Skeletal muscle cell (primary cell): ENCODE measurements at regions not wholly inside any gene's neighbourhood (a gene's known extent, or its start where the extent isn't known, plus 50 kb on each side); places are given as distances from the start of the nearest gene placed in this dataset.

Experiments used
- DNase-seq: peaks from one replicate; pipeline ENCODE4 v3.0.0-alpha.2; 2010; ENCODE audit warnings: low read depth
- H3K4me3 ChIP-seq: 2 replicates; pipeline ENCODE4 v1.5.1; 2011; ENCODE audit warnings: low read depth, mild to moderate bottlenecking, control low read depth, low read length, moderate library complexity

DNA sequence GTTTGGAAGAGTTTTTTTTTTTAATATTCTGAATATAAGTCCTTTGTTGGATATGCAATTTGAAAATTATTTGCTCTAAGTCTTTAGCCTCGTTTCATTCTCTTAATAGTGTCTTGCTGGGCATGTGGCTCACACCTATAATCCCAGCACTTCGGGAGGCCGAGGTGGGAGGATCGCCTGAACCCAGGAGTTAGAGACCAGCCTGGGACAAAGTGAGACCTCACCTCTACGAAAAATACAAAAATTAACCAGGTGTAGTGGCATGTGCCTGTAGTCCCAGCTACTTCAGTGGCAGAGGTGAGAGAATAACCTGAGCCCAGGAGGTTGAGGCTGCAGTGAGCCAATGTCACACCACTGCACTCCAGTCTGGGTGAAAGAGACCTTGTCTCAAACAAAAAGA, 87.3 kb upstream of the UBAC2 start:
- DNase-seq = no peak
- H3K4me3 ChIP-seq = no peak overlapping the region

DNA sequence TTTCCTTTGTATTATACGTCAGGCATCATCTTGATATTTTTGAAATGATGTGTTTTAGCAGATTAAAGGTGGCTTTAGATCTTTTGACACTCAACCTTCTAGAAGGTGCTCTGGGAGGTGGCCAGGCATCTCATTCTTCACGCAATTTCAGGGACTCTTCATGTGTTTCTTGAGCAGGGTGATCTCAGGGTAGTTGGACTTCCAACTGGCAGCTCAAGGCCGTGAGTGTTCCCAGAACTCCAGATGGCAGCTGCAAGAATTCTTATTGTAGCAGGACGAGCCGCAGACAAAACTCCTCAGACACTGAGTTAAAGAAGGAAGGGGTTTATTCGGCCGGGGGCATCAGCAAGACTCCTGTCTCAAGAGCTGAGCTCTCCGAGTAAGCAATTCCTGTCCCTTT, 82.5 kb upstream of the UBAC2 start:
- no peak for DNase-seq
- H3K4me3 ChIP-seq = no peak overlapping the region

DNA sequence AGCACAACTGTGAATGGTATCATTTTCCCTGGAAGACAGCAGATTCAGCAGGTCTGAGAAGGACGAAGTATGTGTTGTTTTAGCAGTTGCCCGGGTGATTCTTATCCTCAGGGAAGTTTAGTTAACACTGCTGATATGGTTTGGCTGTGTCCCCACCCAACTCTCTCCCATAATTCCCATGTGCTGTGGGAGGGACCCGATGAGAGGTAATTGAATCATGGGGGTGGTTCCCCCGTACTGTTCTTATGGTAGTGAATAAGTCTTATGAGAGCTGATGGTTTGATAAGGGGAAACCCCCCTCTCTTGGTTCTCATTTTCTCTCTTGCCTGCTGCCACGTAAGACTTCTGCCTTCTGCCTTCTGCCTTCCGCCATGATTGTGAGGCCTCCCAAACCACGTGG, 81.0 kb upstream of the UBAC2 start:
- H3K4me3 ChIP-seq = no peak overlapping the region
- DNase-seq = no peak

DNA sequence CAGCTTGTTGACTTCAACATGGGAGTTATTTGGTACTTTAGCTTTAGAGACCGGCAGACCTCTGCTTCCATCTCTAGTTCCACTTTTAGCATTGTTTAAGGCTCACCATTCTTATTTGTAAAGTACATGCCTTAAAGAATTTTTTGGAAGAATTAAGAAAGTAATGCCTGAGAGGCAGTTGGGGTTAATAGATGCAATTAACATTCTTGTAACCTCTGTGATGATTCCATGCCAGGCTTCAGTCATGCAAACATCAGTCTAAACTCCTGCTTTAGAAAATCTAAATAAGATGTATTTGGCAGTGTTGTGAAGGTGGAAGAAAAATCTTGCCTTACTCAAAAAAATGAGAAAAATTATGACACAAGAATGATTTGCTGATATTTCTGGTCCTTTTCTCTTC, 79.9 kb upstream of the UBAC2 start:
- no peak overlapping the region for H3K4me3 ChIP-seq
- DNase-seq = no peak

DNA sequence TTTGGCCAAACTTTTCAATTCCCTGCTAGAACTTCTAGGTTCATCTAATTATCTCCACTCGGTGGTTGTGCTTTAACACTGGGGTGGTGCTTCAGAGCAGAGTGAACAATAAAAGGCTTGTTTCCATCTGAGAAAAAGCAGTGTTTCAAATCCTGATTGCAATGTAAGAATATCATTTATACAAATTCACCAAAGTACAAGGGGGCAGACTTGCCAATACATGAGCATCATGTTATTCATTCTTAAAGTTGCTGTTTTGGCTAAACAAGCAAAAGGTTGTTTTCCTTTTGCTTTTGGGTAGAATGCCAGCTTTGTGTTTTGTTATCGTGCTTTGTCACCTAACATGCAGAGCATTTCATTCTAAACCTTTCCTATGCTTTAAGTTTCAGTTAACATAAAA, 78.5 kb upstream of the UBAC2 start:
- no peak for DNase-seq
- no peak overlapping the region for H3K4me3 ChIP-seq

DNA sequence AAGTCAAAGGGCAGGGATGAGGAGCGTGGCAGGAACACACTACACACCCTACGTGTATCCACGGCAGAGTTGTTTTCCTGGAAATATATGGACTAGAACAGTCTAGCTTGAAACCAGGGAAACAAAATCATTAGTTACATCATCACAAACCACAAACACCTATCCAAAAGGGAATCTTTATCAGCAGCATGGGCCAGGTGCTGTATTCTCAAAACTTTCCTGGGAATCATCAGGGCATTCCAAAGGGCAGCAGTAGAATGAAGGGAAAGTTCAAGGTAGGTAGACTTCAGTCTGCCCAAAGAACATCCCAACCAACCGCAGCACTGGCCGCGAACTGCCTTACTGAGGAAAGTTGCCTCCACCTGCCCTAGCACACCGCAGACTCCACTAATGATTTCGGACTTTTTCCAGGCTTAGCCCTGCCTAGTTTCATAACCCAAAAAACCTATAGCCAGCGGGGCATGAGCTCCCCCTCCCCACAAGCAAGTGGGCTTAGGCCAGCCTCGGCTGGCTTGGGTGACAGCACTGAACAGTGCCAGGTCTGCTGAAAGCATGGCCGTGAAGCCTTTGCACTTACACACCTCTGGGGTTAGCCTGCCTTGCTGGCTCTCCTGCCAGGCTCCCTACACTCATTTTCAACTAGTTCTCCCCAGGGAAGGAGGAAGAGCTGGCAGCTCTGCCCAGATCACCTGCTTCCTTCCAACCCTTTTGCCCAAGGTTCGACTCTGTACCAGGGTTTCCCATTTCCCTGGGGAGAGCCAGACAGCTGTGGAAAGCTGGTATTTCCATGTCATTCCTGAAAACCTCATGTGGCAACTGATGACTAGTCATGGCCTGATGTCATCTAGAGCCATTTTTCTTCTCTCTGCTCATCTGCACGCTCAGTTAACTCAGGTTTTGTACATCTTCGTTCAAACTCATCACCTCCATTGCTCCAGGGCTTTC, 77.3 kb upstream of the UBAC2 start:
- DNase-seq = peak; percentile 6
- no peak overlapping the region for H3K4me3 ChIP-seq

DNA sequence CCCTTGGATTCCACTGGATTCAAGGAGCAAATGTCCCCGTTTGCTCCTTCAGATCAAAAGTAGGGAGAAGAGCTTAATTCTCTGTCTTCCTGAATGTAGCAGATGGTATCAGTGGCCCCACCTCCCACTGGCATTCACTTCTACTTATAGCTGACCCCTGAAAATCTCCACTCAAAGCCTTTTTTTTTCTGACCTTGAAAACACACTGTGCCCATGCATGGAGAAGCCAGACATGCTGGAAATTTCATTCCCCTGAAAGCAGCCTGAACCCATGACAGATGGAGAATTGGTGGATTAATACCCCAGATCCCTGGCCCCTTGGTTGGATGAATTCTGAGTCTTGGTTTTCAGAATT, 76.6 kb upstream of the UBAC2 start:
- H3K4me3 ChIP-seq = no peak overlapping the region
- DNase-seq = no peak

DNA sequence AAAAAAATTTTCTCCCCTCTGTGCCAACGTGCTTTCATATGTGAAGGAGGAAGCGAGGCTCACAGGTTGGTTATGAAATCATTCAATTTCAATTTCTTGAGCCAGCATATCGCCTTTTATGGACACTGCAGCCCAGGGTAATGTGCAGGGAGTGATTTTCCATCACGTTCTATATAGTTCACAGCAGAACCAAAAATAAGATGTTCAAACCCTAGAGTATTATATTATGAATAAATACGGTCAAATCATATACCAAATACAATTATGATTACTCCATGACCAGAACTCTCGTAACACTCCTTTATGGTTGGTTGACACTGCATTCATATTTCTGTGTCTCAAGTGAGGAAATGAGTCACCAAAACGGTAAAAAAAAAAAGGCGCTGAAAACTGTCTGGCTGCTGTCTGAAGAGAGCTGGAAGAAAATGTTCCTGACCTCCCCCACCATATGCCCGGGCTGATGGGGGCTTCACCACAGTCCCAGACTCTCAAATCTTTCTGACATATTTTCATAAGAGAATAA, 75.8 kb upstream of the UBAC2 start:
- no peak overlapping the region for H3K4me3 ChIP-seq
- peak; percentile 43 for DNase-seq

DNA sequence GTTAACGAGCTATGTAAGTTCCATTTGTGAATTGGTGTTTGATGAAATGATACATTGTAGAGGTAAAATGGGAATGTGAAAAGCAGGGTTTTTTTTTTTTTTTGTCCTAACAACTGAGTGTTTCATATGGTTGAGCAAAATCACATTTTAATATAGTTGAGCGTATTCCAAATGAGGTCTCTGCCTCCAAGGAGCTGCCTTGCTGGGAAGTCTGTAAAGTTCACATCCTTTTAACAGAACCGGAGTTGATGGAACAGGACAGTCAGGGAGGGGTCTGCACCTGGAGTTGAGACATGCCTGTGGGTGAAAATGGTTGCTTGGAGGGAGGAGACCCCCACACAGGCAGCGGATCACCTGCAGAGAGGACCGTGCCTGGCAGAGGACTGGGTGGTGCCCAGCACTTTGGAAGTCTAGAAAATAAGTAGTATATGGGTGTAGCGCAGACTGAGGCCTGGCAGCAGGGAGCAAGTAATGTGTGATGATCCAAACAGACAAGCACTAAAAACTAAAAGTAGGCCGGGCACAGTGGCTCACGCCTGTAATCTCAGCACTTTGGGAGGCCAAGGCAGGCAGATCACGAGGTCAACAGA, 75.2 kb upstream of the UBAC2 start:
- peak; percentile 7 for DNase-seq
- no peak overlapping the region for H3K4me3 ChIP-seq

DNA sequence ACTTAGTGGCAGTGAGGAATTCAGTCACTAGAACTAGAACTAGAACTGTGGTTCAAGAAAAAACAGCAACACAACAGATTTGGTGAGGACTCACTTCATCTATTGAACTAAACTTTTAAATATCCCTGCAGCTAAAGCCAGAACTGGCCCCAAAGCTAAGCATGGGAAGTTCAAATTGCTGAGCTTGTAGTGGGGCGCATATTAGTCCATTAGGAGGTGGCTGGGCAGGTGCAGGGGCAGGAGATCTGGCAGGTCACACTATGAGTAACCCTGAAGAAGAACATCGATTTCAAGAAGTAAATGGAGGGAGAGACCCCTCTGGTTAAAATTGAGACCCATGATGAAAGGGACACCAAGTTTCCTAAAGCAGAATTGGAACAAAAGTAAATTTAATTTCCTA, 73.8 kb upstream of the UBAC2 start:
- no peak overlapping the region for H3K4me3 ChIP-seq
- no peak for DNase-seq

DNA sequence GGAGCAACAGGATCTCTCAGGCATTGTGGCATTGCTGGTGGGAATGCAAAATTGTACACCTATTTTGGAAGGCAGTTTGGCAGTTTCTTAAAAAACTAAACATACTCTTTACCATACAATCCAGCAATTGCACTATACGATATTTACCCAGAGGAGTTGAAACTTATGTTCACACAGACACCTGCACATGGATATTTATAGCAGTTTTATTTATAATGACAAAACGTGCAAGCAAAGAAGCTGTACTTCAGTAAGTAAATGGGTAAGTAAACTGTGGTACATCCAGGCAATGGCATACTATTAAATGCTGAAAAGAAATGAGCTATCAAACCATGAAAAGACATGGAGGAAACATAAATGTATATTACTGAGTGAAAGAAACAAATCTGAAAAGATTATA, 71.6 kb upstream of the UBAC2 start:
- no peak for DNase-seq

DNA sequence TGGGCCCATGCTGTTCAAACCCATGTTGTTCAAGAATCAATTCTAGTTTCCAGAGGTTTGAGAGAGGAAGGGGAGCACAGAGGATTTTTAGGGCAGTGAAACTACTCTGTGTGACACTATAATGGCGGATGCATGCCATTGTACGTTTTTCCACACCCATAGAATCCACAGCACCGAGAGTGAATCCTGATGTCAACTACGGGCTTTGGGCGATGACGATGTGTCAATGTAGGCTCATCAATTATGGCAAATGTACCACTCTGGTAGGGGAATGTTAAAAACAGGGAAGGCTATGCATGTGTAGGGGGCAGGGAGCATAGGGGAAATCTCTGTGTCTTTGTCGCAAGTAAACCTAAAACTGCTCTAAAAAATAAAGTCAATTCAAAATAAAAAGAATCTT, 70.7 kb upstream of the UBAC2 start:
- H3K4me3 ChIP-seq = no peak overlapping the region
- no peak for DNase-seq

More for the DNA sequence above, 71.6 kb upstream of the UBAC2 start:
- no peak overlapping the region for H3K4me3 ChIP-seq

DNA sequence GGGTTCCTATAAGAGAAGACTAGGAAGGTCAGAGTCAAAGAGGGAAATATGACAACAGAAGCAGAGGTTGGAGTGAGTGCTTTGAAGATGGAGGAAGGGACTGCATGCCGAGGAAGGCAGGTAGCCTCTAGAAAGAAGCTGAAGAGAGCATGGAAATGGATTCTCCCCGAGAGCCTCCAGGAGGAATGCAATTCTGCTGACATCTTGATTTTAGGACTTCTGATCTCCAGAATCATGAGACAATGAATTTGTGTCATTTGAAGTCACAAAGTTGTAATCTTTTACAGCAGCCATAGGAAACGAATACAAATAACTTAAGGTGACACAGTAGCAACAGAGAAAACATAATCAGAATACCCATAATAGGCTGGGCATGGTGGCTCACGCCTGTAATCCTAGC, 69.2 kb upstream of the UBAC2 start:
- DNase-seq = no peak
- no peak overlapping the region for H3K4me3 ChIP-seq

DNA sequence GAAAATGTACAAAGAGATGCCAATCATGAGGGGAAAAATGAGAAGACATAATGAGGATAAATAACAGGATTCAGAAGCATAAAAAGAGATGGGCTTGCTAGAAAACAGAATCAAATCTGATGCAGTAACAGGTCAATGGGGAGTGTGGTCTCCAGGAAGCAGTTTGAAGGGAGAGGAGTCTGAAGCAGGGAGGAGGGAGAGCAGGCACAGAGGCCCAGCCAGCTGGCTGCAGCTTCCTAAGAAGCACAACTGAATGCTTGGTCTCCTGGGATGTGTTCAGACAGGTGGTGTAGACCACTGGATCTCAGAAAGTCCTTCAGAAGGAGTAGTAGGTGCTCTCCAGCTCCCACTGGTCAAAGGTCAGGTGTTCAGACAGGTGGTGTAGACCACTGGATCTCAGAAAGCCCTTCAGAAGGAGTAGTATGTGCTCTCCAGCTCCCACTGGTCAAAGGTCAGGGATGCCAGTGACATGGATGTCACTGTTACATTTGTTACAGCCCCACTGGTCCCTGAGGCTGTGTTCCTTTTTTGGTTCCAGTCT, 68.3 kb upstream of the UBAC2 start:
- DNase-seq = no peak
- no peak overlapping the region for H3K4me3 ChIP-seq

DNA sequence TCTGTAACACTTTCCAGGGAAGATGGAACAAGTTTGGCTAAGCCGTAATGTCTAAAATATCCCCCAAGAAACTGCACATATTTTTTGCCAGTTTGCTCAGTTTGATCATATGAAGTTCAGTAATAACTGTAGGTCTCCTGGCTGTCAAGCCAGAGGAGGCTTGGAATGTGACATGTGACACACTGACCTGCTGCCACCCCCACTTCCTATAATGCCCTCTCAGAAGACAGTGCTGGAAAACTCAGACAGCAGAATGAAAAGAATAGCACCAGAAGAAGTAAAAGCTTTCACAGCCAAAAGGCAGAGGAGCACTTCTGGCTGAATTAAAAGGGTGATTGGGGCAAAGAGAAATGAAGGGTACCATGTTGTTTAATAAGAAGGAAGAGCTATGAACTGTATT, 67.4 kb upstream of the UBAC2 start:
- no peak overlapping the region for H3K4me3 ChIP-seq
- no peak for DNase-seq

DNA sequence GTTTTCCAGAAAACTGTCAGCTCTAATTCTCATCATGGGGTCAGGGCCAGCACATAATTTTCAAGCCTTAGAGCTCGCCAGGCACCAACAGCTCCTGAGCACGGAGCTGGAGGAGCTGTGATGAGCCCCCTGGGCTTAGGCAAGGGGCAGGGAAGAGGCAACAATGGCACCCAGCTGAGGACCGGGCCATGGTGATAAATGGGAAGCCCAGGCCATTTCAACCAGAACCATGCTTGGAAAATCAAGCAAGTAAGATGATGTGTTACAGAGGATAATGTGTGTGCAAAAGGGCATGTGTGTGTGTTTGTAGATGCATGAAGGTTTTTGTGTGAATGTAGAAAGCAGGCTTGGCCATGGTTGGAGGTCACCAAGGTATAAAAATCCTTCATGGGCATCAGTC, 66.8 kb upstream of the UBAC2 start:
- H3K4me3 ChIP-seq = no peak overlapping the region
- no peak for DNase-seq

DNA sequence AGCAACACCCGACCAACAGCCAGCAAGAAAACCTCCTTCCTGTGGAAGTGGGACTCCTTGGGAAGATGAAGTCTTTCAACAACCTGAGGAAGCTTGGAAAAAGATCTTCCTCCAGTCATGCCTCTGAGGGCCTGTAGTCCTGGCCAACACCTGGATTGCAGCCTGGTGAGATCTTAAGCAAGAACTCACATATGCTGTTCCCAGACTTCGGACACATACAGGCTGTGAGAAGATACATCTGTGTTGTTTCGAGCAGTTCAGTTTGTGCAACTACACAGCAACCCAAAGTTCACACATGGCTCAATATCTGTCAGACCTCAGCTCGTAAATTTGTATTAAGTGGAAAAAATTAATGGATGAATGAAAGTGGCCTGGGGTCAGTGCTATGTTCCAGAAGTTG, 65.1 kb upstream of the UBAC2 start:
- no peak overlapping the region for H3K4me3 ChIP-seq
- DNase-seq = no peak

DNA sequence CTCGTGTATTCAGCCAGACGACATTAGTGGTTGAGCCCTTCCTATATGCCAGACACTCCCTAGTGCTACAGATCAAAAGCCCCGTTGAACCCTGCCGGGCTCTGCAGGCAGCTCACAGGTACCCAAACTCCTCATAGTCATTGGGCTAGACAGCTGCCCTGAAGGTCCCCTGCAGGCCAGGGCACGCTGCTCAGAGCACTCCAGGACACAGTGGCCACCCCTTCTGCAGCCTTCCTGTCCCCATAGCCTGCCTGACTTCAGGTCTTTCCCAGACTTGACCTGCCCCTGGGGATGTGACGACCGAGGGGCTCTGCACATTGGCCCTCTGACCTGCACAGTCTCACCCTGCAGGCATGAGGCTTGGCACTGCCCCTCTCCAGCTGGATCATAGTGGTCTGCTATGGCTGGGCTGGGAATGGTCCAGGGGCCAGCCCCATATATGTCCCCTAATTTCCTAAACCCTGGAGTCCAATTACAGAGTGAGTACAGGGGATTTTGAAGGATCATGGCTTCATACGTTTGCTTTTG, 64.2 kb upstream of the UBAC2 start:
- H3K4me3 ChIP-seq = no peak overlapping the region
- no peak for DNase-seq

DNA sequence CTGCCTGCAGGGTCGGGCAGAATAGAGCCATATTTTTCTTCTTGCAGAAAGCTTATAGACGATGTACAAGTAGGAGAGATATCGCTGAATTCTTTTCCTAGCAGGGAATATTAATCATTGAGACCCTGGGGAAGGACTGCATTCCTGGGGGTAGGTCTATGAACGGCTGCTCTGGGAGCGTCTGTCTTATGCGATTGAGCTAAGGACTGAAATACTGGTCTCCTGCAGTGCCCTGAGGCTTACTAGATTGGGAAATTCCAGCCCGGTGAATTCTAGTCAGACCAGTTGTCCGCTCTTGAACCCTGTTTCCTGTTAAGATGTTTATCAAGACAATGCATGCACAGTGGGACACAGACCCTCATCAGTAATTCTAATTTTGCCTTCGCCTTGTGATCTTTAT, 59.8 kb upstream of the UBAC2 start:
- DNase-seq = no peak
- H3K4me3 ChIP-seq = no peak overlapping the region

DNA sequence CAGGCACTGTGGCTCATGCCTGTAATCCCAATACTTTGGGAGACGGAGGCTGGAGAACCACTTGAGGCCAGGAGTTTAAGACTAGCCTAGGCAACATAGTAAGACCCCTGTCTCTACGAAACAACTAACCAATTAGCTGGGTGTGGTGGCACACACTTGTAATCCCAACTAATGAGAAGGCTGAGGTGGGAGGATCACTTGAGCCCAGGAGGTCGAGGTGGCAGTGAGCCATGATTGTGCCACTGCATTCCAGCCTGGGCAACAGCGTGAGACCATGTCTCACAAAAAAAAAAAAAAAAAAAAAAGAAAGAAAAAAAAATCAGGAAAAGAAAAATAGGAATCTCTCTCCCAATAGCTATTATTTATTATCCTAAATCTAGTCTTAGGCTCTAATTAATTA, 56.8 kb upstream of the UBAC2 start:
- DNase-seq = no peak
- H3K4me3 ChIP-seq = no peak overlapping the region

DNA sequence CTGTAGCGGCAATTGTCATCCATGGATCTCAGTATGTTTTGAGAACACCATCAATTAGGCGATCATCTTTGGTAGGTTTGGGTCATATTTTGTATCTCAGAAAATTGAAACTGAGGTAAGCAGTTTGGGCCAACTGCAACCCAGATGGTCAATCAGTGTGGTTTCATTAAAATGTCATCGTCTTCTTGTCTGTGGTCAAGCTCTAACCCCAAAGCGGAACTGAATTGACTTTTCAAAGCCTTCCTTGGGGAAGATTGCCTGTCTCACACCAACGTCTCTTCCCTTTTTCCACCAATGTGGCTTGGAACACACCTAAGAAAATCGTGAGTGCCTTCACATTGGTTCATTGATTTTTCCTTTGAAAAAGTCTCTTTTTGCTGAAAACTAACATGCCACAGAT, 56.3 kb upstream of the UBAC2 start:
- no peak for DNase-seq
- H3K4me3 ChIP-seq = no peak overlapping the region
